Ovary (tissue), 7 donors: ENCODE measurements at regions not wholly inside any gene's neighbourhood (a gene's known extent, or its start where the extent isn't known, plus 50 kb on each side); places are given as distances from the start of the nearest gene placed in this dataset.

Experiments used
- DNase-seq, 5 donors: peaks; one replicate each; pipeline ENCODE4 v3.0.0-alpha.2; 2019 to 2020
- H3K27ac ChIP-seq, 2 donors: fragments of 200-600 bp; one replicate each; pipeline versions ENCODE4 v1.5.1 to v1.8.0; 2019 to 2022
- H3K27me3 ChIP-seq: fragments of 200-600 bp; one replicate; pipeline ENCODE4 v1.8.0; 2022
- H3K36me3 ChIP-seq: fragments of 200-600 bp; sonication (generic); one replicate; pipeline ENCODE4 v1.5.1; 2019
- H3K4me1 ChIP-seq: one replicate; pipeline ENCODE4 v1.8.1; 2013; ENCODE audit warnings: mild to moderate bottlenecking, moderate library complexity; ENCODE audit not compliant: insufficient read depth
- H3K4me3 ChIP-seq: fragments of 200-600 bp; sonication (generic); one replicate; pipeline ENCODE4 v1.5.1; 2017
- H3K9me3 ChIP-seq, 2 donors: fragments of 200-600 bp in 1 of 2; sonication (generic) in 1 of 2; one replicate each; pipeline versions ENCODE4 v1.5.1 to v1.8.1; 2013 to 2019; ENCODE audit warnings: mild to moderate bottlenecking in 1 of 2, moderate library complexity in 1 of 2
- CTCF ChIP-seq, 3 donors: fragments of 450-650 bp in 2 of 3; fragments of 200-600 bp in 1 of 3; IDR thresholded peaks; one replicate each; pipeline versions ENCODE4 v1.5.1 to v1.8.0; 2016 to 2022; ENCODE audit warnings: antibody characterized with exemption in 3 of 3, mild to moderate bottlenecking in 1 of 3
- EP300 ChIP-seq: sonication (generic); formaldehyde crosslinking; IDR thresholded peaks from one replicate; pipeline ENCODE4 v1.6.1; 2017; ENCODE audit warnings: antibody characterized with exemption
- POLR2A ChIP-seq: fragments of 450-650 bp; IDR thresholded peaks from one replicate; pipeline ENCODE4 v1.6.1; 2017; ENCODE audit warnings: antibody characterized with exemption, mild to moderate bottlenecking, moderate library complexity
- WGBS, 3 donors: extraction: QIAGEN DNeasy Blood & Tissue Kit in 1 of 3; methylation state at CpG; one replicate each; pipeline versions ENCODE4 v1.1.5 to v1.1.7; 2013 to 2017; 5-methylcytosine and 5-hydroxymethylcytosine counted together
- intact Hi-C, 4 donors: fragments of 100-400 bp; cut with DNase I; formaldehyde crosslinking; loops; one replicate each; pipeline versions ENCODE4 v1.11.0 to v1.15.1; 2022 to 2023
- donor health status: DM: no; HTN: no; CAD: no; lungs with moderate emphysema.
- donor health status: DM: no; HTN: no; CAD: no.
- donor health status: Bipolar disorder and iron deficiency.
- donor health status: DM: no; HTN: no; CAD: no.
- donor health status: DM: yes; HTN: yes; CAD: no.

- DNase-seq: no peak
- Histone ChIP-seq H3K36me3 (no peaks in the 10 kb centered on the region), H3K9me3 (no peaks in the 10 kb centered on the region), H3K4me3 (no peak overlapping the region), H3K27ac (no peak overlapping the region), H3K4me1 (peaks cover 3% of the 10 kb centered on the region), H3K27me3 (no peaks in the 10 kb centered on the region)
- WGBS, 3 donors: 43 to 46% (median 45%) methylated on average over 6 of the region's 6 CpGs
- no peak for TF ChIP-seq EP300
- no peak for TF ChIP-seq POLR2A
- no peak for TF ChIP-seq CTCF (IDR thresholded peaks at IDR 0.05)
- intact Hi-C loops: no loop called here
These were observed 309.2 kb downstream of the FGFR2 start for GRCh38 chr10:121288864-121289661.

DNA sequence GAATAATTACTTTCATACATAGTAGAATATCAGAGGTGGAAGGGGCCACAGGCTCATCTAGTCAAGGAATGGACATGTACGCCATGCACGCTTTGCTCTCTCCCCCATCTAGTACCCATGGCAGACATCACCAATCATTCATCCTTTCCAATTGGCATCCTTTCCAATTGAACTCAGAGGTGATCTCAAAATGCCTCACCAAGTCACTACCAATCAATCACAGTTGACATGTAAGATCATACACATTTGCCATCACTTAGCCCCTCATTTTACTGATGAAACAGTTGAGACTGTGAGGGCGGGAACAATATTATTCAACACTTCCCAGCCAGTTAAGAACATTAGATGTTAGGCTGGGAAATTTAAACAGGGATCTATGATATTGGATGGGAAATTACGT lies 308.4 kb downstream of the FGFR2 start:
- H3K4me3 ChIP-seq: no peak overlapping the region
- peaks cover 2% of the 10 kb centered on the region for H3K4me1 ChIP-seq
- TF ChIP-seq POLR2A (no peak), CTCF (IDR thresholded peaks at IDR 0.05) (no peak), EP300 (no peak)
- no peaks in the 10 kb centered on the region for H3K27me3 ChIP-seq
- no peaks in the 10 kb centered on the region for H3K9me3 ChIP-seq
- no peak overlapping the region for H3K27ac ChIP-seq
- WGBS, 3 donors: 95 to 98% (median 97%) methylated on average over 4 of the region's 4 CpGs
- no peaks in the 10 kb centered on the region for H3K36me3 ChIP-seq
- intact Hi-C loops: no loop called here
- DNase-seq: no peak

GRCh38 chr10:121290674-121291073 lies 307.6 kb downstream of the FGFR2 start:
- H3K27ac ChIP-seq: no peak overlapping the region
- no peaks in the 10 kb centered on the region for H3K36me3 ChIP-seq
- no peak for DNase-seq
- no peaks in the 10 kb centered on the region for H3K9me3 ChIP-seq
- 94 to 97% (median 94%) methylated on average over 4 of the region's 4 CpGs for WGBS, 3 donors
- intact Hi-C loops: no loop called here
- no peak for TF ChIP-seq EP300
- no peak for TF ChIP-seq CTCF (IDR thresholded peaks at IDR 0.05)
- TF ChIP-seq POLR2A: no peak
- H3K4me3 ChIP-seq: no peak overlapping the region
- peaks cover 1% of the 10 kb centered on the region for H3K4me1 ChIP-seq
- no peaks in the 10 kb centered on the region for H3K27me3 ChIP-seq

GRCh38 chr10:121291376-121291775 lies 306.9 kb downstream of the FGFR2 start:
- DNase-seq: no peak
- Histone ChIP-seq H3K36me3 (no peaks in the 10 kb centered on the region), H3K27me3 (no peaks in the 10 kb centered on the region), H3K9me3 (no peaks in the 10 kb centered on the region), H3K27ac (no peak overlapping the region), H3K4me1 (peaks cover 1% of the 10 kb centered on the region), H3K4me3 (no peak overlapping the region)
- WGBS, 3 donors: 88 to 92% (median 91%) methylated on average over 7 of the region's 7 CpGs
- TF ChIP-seq EP300 (no peak), POLR2A (no peak), CTCF (IDR thresholded peaks at IDR 0.05) (no peak)
- intact Hi-C loops: no loop called here
